HG03066 (cell line): ENCODE measurements at regions not wholly inside any gene's neighbourhood (a gene's known extent, or its start where the extent isn't known, plus 50 kb on each side); places are given as distances from the start of the nearest gene placed in this dataset.

Experiments used
- ATAC-seq: cut with Tn5 transposase; IDR thresholded peaks from one replicate; pipeline ENCODE4 v1.9.1; 2021; ENCODE audit warnings: low read depth; ENCODE audit not compliant: unreplicated experiment

DNA sequence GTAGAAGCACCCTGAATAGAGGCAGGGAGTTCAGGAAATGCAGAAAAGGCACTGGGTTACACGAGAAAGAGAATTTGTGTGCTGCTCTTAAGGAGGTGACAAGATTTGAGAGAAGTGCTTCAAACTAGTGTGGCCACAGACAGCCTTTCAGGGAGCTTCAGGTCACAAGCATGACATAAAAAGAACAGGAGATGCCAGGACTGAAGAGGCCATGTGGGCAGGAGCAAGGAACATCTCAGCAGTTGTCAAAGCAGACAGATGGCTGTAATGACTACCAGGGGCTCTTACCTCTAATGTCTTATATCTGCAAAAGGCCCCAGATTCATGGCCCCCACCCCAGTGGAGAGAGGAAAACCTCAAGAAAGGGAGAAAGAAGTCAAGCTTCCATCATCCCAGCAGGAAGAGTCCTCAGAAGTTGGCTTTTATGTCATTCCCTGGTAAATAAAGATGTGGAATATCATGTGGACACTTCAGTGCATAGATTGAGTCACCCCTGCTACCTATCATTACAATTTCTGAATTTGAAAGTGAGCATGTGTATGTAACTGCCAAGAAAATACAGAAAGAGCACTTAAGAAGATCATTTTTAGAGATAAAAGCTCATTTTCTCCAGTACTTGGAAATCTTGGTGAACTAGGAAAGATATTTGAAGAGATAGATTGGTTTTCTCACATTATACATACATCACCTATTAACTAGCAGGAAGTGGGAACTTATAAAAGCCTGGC lies 214.4 kb upstream of the RORB start:
- ATAC-seq, result no peak

DNA sequence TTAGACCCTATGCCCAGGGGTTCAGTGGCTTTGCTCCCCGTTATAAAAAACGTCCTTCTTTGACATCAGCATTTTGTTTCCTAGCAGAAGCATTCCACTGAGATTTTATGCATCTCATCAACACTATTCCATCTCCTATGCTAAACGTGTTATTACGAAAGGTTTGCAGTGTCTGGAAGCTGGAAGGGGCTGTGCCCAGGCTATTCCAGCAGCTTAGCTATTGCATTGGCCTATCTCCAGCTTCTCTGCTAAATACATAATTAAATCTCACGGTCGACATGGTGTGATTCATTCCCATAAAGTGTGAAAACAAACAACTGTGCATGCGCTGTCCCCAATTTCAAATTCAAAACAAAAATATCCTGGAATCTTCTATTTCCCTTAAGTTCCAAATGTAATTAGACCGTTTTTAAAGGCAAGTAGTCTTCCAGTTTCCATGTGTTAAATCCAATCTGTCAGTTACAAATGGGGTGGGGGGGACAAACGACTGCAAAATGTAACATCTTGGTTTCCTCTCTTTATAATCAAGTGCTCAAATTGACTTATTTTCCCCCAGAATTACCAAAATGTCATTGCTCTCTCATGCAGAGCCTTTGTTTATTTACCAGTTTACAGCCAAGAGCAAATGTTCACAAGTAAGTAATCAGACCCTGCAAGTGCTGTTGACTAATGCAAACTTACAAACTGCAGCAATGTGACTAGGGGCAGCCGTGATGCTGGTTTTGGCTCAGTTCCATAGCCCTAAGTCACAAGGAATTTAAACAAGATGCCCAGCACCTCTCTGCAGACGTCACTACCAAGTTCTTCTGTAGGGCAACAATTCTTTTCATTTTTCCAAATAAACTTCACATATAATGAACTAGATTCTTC lies 212.3 kb upstream of the RORB start:
- no peak for ATAC-seq

DNA sequence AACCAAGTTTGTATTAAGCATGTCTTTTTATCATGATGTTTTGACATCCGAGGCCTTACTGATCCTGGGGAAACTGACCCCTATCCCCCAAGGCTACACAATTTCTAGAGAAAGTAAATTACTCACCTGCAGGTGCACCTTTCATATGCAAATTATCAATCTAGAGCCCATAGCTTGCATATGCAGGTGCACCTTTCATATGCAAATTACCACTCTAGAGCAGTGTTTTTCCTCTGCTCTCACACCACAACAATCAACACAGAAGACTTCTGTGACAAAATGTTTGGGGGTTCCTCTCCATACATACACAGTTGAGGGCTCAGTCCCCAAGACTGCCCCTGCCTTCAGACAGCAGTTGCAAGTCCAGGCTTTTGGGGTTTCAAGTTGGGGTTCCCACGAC lies 203.7 kb upstream of the RORB start:
- no peak for ATAC-seq

- no peak for ATAC-seq
Measured at GRCh38 chr9:74303945-74304344, 193.2 kb upstream of the RORB start.

DNA sequence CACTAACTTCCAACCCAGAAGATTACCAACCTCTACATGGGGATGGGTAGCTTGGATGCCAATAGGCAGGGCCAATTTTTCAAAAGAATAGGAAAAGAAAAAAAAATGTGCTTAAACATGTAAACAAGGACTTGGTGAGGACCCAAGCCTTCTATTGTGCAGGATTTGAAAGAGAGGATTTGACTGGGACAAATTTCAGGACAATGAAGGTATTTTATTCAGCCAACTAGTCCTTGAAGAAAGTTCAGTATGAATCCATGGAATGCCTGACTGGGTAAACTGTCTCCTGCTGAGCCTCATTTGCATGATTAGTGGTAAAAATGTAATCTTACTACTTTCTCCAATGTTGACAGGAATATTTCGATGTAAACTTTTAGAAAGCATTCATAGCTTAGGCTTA lies 192.5 kb upstream of the RORB start:
- ATAC-seq, result no peak

- ATAC-seq, result no peak
Measured at GRCh38 chr9:74309654-74310053, 187.5 kb upstream of the RORB start.

- no peak for ATAC-seq
Measured at GRCh38 chr9:74317235-74317634, 179.9 kb upstream of the RORB start.

- ATAC-seq, result no peak
Measured at GRCh38 chr9:74321396-74321795, 175.7 kb upstream of the RORB start.

- no peak for ATAC-seq
Measured at GRCh38 chr9:74322661-74323314, 174.3 kb upstream of the RORB start.

- no peak for ATAC-seq
Measured at GRCh38 chr9:74330487-74331214, 166.5 kb upstream of the RORB start.

- no peak for ATAC-seq
Measured at GRCh38 chr9:74331607-74332006, 165.5 kb upstream of the RORB start.

- no peak for ATAC-seq
Measured at GRCh38 chr9:74333384-74334032, 163.6 kb upstream of the RORB start.

DNA sequence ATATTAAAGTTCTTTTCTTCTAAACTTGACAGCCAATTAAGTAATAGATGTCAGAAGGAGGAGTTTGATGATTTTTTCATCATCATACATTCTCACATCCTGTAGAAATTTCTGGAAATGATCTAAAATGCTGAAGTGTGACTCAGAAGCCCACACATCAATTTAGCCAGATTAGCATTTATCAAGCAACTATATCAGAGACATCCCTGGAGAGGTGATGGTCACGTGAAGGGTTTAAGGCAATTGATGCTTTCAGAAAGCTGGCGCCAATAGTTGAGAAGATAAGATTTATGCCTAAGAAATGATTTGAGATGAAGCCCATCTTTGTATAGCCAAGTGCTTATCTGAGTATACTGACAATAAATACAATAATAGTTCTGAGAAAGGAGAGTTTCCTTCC lies 162.9 kb upstream of the RORB start:
- ATAC-seq, result no peak

GRCh38 chr9:74336161-74336560 lies 161.0 kb upstream of the RORB start:
- ATAC-seq, result no peak

DNA sequence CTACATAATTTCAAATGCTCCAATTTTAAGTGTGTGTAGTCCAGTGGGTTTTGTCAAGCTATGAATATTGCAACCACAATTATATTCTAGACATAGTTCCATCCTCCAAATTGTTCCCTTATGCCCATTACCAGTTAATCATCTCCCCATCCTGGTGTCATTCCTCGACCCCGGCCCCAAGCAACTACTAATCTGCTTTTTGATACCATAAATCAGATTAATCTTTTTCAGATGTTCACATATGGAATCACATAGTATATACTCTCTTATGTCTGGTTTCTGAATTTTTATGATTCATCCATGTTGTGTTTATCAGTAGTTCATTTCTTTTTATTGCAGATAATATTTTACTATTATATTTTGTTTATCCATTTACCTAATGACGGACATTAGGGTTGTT lies 148.4 kb upstream of the RORB start:
- no peak for ATAC-seq

DNA sequence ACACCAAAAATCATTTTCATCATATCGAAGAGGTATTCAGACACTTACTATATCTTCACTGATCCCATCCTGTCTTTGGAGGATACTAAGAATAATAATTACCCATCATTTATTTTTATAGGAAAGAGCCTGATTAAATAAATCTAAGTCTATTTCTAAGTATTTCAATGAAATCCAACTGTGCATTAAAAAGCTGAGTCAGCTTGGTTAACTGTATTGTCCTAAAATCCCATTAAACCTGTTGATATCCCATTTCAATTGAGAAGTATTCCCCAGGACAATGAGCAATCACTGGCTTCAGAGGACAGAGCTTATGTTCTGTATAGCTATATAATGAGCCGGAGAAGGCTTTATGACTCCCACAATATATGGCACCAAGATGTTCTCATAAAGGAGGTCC lies 142.0 kb upstream of the RORB start:
- no peak for ATAC-seq

GRCh38 chr9:74357577-74357976 lies 139.6 kb upstream of the RORB start:
- no peak for ATAC-seq

DNA sequence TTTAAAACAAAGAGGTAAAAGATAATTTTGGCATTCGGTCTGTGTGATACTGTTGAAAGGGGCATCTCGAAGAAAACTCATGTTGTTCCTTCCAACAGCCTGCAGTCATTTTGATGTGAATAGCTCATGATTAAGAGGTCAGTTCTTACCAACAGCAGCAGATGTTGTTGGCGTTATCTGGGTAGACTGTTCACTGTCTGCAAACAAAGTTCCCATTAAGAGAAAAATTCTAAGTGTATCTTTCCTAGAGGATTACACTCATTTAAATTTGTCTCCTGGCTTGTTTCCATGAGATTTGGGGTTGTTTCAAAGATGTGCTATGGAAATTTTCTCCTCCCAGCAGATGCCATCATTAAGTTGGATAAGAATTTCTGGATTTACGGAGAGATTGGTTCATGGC lies 138.2 kb upstream of the RORB start:
- ATAC-seq, result no peak

- no peak for ATAC-seq
Measured at GRCh38 chr9:74361508-74361907, 135.6 kb upstream of the RORB start.

DNA sequence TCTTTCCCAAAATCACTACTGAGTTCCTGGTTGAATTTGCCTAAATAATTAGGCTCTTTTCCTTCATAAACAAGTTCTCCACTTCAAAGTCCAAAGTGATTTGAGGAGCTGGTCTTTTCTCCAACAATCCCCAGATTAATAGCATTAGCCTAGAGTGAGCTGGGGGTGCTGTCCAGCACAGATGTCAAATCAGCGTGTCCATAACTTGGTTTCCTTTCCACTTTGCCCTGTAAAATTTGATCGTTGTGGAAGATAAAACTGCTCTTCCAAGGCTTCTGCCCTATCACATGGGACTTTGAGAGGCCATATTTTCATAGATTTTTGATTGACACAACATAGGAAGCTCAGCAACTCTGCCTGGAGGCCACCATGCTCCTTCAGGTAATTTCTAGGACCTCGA lies 134.7 kb upstream of the RORB start:
- no peak for ATAC-seq
